ENCODE measurements at regions not wholly inside any gene's neighbourhood (a gene's known extent, or its start where the extent isn't known, plus 50 kb on each side); places are given as distances from the start of the nearest gene placed in this dataset.

- no peak for ATAC-seq (replicated peaks; ENCODE audit: extremely low read depth, poor library complexity, severe bottlenecking)
- peaks cover 36% of the 10 kb centered on the region for H3K27me3 Mint-ChIP-seq
- no peak overlapping the region for H3K4me3 Mint-ChIP-seq
- peaks cover 8% of the 10 kb centered on the region for H3K4me1 Mint-ChIP-seq
- no peak for DNase-seq (ENCODE audit: low spot score in 2 of 2)
- no peak overlapping the region for H3K27ac Mint-ChIP-seq (ENCODE audit: low read depth)
- H3K9me3 Mint-ChIP-seq: no peaks in the 10 kb centered on the region
- H3K36me3 Mint-ChIP-seq (ENCODE audit: insufficient read depth): no peaks in the 10 kb centered on the region
Observed at GRCh38 chr1:25146451-25146855, 85.8 kb downstream of the SYF2 start.

- no peak overlapping the region for H3K27ac Mint-ChIP-seq (ENCODE audit: low read depth)
- no peak overlapping the region for H3K4me3 Mint-ChIP-seq
- no peaks in the 10 kb centered on the region for H3K36me3 Mint-ChIP-seq (ENCODE audit: insufficient read depth)
- DNase-seq (ENCODE audit: low spot score in 2 of 2) (no peak), ATAC-seq (replicated peaks; ENCODE audit: extremely low read depth, poor library complexity, severe bottlenecking) (no peak)
- peaks cover 33% of the 10 kb centered on the region for H3K27me3 Mint-ChIP-seq
- H3K9me3 Mint-ChIP-seq: no peaks in the 10 kb centered on the region
- peaks cover 8% of the 10 kb centered on the region for H3K4me1 Mint-ChIP-seq
Observed at GRCh38 chr1:25145775-25146393, 86.4 kb downstream of the SYF2 start.

GRCh38 chr1:25140073-25140797 lies 92.1 kb downstream of the SYF2 start:
- DNase-seq (ENCODE audit: low spot score in 2 of 2) (no peak), ATAC-seq (replicated peaks; ENCODE audit: extremely low read depth, poor library complexity, severe bottlenecking) (no peak)
- H3K27me3 Mint-ChIP-seq: peaks cover 43% of the 10 kb centered on the region
- H3K27ac Mint-ChIP-seq (ENCODE audit: low read depth): no peak overlapping the region
- H3K9me3 Mint-ChIP-seq: no peaks in the 10 kb centered on the region
- H3K4me1 Mint-ChIP-seq: no peaks in the 10 kb centered on the region
- no peak overlapping the region for H3K4me3 Mint-ChIP-seq
- H3K36me3 Mint-ChIP-seq (ENCODE audit: insufficient read depth): no peaks in the 10 kb centered on the region

- Mint-ChIP-seq H3K4me3 (no peak overlapping the region), H3K36me3 (ENCODE audit: insufficient read depth) (peaks cover 3% of the 10 kb centered on the region), H3K27ac (ENCODE audit: low read depth) (no peak overlapping the region), H3K27me3 (peaks cover 43% of the 10 kb centered on the region), H3K9me3 (no peaks in the 10 kb centered on the region), H3K4me1 (no peaks in the 10 kb centered on the region)
- no peak for DNase-seq (ENCODE audit: low spot score in 2 of 2)
- no peak for ATAC-seq (replicated peaks; ENCODE audit: extremely low read depth, poor library complexity, severe bottlenecking)
Observed at GRCh38 chr1:25137521-25138395, 94.5 kb downstream of the SYF2 start.

GRCh38 chr1:25137106-25137505 lies 95.2 kb downstream of the SYF2 start:
- no peak overlapping the region for H3K4me3 Mint-ChIP-seq
- peaks cover 43% of the 10 kb centered on the region for H3K27me3 Mint-ChIP-seq
- H3K27ac Mint-ChIP-seq (ENCODE audit: low read depth): no peak overlapping the region
- ATAC-seq (replicated peaks; ENCODE audit: extremely low read depth, poor library complexity, severe bottlenecking): no peak
- DNase-seq (ENCODE audit: low spot score in 2 of 2): no peak
- H3K9me3 Mint-ChIP-seq: no peaks in the 10 kb centered on the region
- H3K4me1 Mint-ChIP-seq: no peaks in the 10 kb centered on the region
- H3K36me3 Mint-ChIP-seq (ENCODE audit: insufficient read depth): peaks cover 3% of the 10 kb centered on the region

GRCh38 chr1:25135909-25136308 lies 96.4 kb downstream of the SYF2 start:
- no peak overlapping the region for H3K27ac Mint-ChIP-seq (ENCODE audit: low read depth)
- peaks cover 35% of the 10 kb centered on the region for H3K27me3 Mint-ChIP-seq
- H3K9me3 Mint-ChIP-seq: no peaks in the 10 kb centered on the region
- peaks cover 3% of the 10 kb centered on the region for H3K36me3 Mint-ChIP-seq (ENCODE audit: insufficient read depth)
- DNase-seq (ENCODE audit: low spot score in 2 of 2) (no peak), ATAC-seq (replicated peaks; ENCODE audit: extremely low read depth, poor library complexity, severe bottlenecking) (no peak)
- no peaks in the 10 kb centered on the region for H3K4me1 Mint-ChIP-seq
- H3K4me3 Mint-ChIP-seq: no peak overlapping the region

GRCh38 chr1:25134801-25135461 lies 97.4 kb downstream of the SYF2 start:
- Mint-ChIP-seq H3K27me3 (peaks cover 27% of the 10 kb centered on the region), H3K36me3 (ENCODE audit: insufficient read depth) (peaks cover 3% of the 10 kb centered on the region), H3K4me3 (no peak overlapping the region), H3K4me1 (no peaks in the 10 kb centered on the region), H3K27ac (ENCODE audit: low read depth) (no peak overlapping the region), H3K9me3 (no peaks in the 10 kb centered on the region)
- no peak for ATAC-seq (replicated peaks; ENCODE audit: extremely low read depth, poor library complexity, severe bottlenecking)
- no peak for DNase-seq (ENCODE audit: low spot score in 2 of 2)

- Mint-ChIP-seq H3K27me3 (peaks cover 21% of the 10 kb centered on the region), H3K36me3 (ENCODE audit: insufficient read depth) (peaks cover 3% of the 10 kb centered on the region), H3K27ac (ENCODE audit: low read depth) (no peak overlapping the region), H3K4me3 (no peak overlapping the region), H3K9me3 (no peaks in the 10 kb centered on the region), H3K4me1 (no peaks in the 10 kb centered on the region)
- ATAC-seq (replicated peaks; ENCODE audit: extremely low read depth, poor library complexity, severe bottlenecking) (no peak), DNase-seq (ENCODE audit: low spot score in 2 of 2) (no peak)
Observed at GRCh38 chr1:25134307-25134706, 98.0 kb downstream of the SYF2 start.

GRCh38 chr1:25131794-25132193 lies 100.5 kb downstream of the SYF2 start:
- Mint-ChIP-seq H3K9me3 (no peaks in the 10 kb centered on the region), H3K27me3 (no peaks in the 10 kb centered on the region), H3K4me3 (no peak overlapping the region), H3K4me1 (no peaks in the 10 kb centered on the region), H3K36me3 (ENCODE audit: insufficient read depth) (peaks cover 3% of the 10 kb centered on the region), H3K27ac (ENCODE audit: low read depth) (no peak overlapping the region)
- ATAC-seq (replicated peaks; ENCODE audit: extremely low read depth, poor library complexity, severe bottlenecking): no peak
- DNase-seq (ENCODE audit: low spot score in 2 of 2): no peak

GRCh38 chr1:25130895-25131294 lies 101.4 kb downstream of the SYF2 start:
- no peak overlapping the region for H3K4me3 Mint-ChIP-seq
- peaks cover 3% of the 10 kb centered on the region for H3K36me3 Mint-ChIP-seq (ENCODE audit: insufficient read depth)
- DNase-seq (ENCODE audit: low spot score in 2 of 2) (no peak), ATAC-seq (replicated peaks; ENCODE audit: extremely low read depth, poor library complexity, severe bottlenecking) (no peak)
- H3K9me3 Mint-ChIP-seq: no peaks in the 10 kb centered on the region
- H3K4me1 Mint-ChIP-seq: no peaks in the 10 kb centered on the region
- H3K27ac Mint-ChIP-seq (ENCODE audit: low read depth): no peak overlapping the region
- H3K27me3 Mint-ChIP-seq: no peaks in the 10 kb centered on the region

- no peaks in the 10 kb centered on the region for H3K4me1 Mint-ChIP-seq
- H3K4me3 Mint-ChIP-seq: no peak overlapping the region
- DNase-seq (ENCODE audit: low spot score in 2 of 2) (no peak), ATAC-seq (replicated peaks; ENCODE audit: extremely low read depth, poor library complexity, severe bottlenecking) (no peak)
- H3K9me3 Mint-ChIP-seq: no peaks in the 10 kb centered on the region
- H3K27ac Mint-ChIP-seq (ENCODE audit: low read depth): no peak overlapping the region
- H3K36me3 Mint-ChIP-seq (ENCODE audit: insufficient read depth): peaks cover 3% of the 10 kb centered on the region
- no peaks in the 10 kb centered on the region for H3K27me3 Mint-ChIP-seq
Observed at GRCh38 chr1:25129380-25129779, 102.9 kb downstream of the SYF2 start.

GRCh38 chr1:25128121-25128621 lies 104.1 kb downstream of the SYF2 start:
- H3K4me1 Mint-ChIP-seq: no peaks in the 10 kb centered on the region
- no peaks in the 10 kb centered on the region for H3K9me3 Mint-ChIP-seq
- peaks cover 2% of the 10 kb centered on the region for H3K36me3 Mint-ChIP-seq (ENCODE audit: insufficient read depth)
- DNase-seq (ENCODE audit: low spot score in 2 of 2): no peak
- no peak overlapping the region for H3K4me3 Mint-ChIP-seq
- ATAC-seq (replicated peaks; ENCODE audit: extremely low read depth, poor library complexity, severe bottlenecking): no peak
- no peaks in the 10 kb centered on the region for H3K27me3 Mint-ChIP-seq
- H3K27ac Mint-ChIP-seq (ENCODE audit: low read depth): no peak overlapping the region
